HFF-Myc (cell line): ENCODE measurements at regions not wholly inside any gene's neighbourhood (a gene's known extent, or its start where the extent isn't known, plus 50 kb on each side); places are given as distances from the start of the nearest gene placed in this dataset.

Experiments
- DNase-seq: peaks from one replicate; pipeline ENCODE4 v3.0.0-alpha.2; 2011; ENCODE audit warnings: low read depth; ENCODE audit errors: extremely low read depth
- H3K4me3 ChIP-seq: replicated peaks from 2 replicates; pipeline ENCODE4 v1.5.1; 2011; ENCODE audit warnings: low read depth, mild to moderate bottlenecking, control low read depth, low read length
- TF ChIP-seq, protein P1 (sequence below): IDR thresholded peaks from 2 replicates; pipeline ENCODE4 v1.5.1; 2012; ENCODE audit warnings: mild to moderate bottlenecking, low read depth, low read length, control low read depth; ENCODE audit errors: missing control alignments

DNA sequence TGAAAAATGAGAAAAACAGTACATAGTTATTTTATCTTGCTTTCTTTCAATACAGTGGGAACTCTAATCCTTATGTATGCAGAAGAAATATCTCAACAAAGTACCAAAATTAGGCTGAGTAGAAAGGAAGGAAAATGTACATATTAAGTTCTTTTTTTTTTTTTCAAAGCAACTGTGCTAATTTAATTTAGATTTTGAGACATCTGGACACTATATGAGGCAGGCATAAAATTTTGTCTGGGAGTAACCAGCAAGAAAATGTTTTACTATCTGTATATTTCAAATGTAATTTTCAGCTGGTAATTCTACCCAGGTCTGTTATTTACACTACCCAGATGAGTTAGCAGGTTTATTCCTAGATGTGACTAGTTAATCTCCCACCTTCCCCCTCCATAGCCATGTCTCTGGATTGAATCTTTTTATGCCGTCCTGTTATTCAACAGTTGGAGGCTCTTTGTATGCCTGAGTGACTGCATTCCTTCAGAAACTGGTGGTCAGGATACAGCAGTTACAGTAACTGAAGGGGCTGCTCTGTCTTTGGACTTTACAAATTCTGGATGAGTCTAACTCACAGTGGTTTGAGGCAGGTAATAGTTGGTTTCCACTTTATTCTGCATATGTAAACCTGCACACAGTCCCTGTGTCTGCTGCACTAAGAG, 633.6 kb downstream of the PCDH18 start:
- TF ChIP-seq, protein P1, sequence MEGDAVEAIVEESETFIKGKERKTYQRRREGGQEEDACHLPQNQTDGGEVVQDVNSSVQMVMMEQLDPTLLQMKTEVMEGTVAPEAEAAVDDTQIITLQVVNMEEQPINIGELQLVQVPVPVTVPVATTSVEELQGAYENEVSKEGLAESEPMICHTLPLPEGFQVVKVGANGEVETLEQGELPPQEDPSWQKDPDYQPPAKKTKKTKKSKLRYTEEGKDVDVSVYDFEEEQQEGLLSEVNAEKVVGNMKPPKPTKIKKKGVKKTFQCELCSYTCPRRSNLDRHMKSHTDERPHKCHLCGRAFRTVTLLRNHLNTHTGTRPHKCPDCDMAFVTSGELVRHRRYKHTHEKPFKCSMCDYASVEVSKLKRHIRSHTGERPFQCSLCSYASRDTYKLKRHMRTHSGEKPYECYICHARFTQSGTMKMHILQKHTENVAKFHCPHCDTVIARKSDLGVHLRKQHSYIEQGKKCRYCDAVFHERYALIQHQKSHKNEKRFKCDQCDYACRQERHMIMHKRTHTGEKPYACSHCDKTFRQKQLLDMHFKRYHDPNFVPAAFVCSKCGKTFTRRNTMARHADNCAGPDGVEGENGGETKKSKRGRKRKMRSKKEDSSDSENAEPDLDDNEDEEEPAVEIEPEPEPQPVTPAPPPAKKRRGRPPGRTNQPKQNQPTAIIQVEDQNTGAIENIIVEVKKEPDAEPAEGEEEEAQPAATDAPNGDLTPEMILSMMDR: no peak
- no peak for DNase-seq
- H3K4me3 ChIP-seq: no peak overlapping the region

- H3K4me3 ChIP-seq: no peak overlapping the region
- TF ChIP-seq, protein P1: no peak
- DNase-seq: no peak
These were observed 638.7 kb downstream of the PCDH18 start for GRCh38 chr4:136893573-136893972.

DNA sequence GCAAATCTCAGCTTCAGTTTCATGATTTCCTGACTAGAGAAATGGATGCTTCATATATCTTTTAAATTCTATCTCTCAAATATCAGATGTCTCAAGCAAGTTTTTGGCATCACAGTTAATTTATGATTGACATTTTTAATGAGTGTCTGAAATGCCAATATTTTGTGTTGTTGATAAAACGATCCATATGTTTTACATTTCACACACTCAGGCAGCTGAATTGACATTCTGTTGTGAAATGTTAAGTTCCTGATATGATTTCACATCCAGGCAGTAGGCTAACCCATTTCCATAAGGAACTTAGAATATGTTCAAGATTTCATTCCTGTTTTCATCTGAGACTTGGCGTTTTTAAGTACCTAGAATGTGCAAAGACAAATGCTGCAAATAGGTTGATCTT, 650.6 kb downstream of the PCDH18 start:
- no peak for DNase-seq
- H3K4me3 ChIP-seq: no peak overlapping the region
- TF ChIP-seq, protein P1: no peak

DNA sequence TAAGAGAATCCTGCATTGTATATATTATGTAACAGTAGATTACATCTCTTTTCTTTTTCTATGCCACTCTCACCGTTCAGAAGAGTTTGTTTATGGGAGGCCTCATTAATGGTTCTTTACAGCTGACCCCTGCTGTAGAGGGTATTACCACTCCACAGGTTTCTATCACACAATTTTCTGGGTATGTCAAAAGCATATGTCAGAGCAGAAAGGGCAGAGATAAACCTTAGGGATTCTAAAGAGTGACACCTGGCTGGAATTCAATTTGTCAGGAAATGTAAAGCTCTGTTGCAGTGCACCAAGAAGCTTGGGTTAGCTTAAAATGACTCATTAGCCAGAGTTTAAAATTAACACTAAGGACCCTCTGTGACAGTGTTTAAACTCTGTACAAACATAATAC, 658.7 kb downstream of the PCDH18 start:
- no peak overlapping the region for H3K4me3 ChIP-seq
- TF ChIP-seq, protein P1: no peak
- no peak for DNase-seq

DNA sequence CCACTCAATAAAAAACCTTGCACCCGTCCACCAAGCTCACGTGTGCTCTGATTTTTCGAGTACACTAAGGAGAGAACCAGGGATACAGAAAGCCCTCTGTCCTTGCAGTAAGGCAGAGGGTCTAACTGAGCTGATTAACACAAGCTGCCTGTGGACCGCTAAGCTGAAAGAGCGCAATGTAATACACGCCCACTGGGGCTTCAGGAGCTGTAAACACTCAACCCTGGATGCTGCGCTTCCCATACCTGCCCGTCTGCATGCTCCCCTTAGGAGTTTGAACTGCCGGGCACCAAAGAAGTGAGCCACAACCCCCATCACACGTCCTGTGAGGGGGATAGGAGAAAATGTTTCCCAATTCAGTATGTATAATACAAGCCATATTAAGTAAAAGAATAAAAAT, 664.8 kb downstream of the PCDH18 start:
- DNase-seq: no peak
- H3K4me3 ChIP-seq: no peak overlapping the region
- TF ChIP-seq, protein P1: no peak

DNA sequence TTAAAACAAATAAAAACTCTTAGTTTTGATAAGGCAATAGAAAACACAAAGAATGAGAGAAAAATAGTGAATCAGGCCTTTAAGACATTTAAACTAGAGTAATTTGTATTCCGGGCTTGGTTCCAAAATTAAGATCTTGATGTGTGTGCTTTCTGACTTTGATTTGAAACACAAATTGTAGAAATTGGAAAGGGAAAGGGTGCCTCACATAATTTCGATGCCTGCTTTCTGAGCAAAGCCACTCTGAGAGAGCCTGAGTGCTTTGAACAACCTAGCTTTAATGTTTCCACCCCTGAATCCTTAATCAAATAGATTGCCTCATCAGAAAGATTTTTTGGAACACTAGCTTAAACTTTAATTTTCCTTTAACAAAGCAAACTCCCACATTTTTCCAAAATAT, 666.8 kb downstream of the PCDH18 start:
- no peak for DNase-seq
- no peak overlapping the region for H3K4me3 ChIP-seq
- TF ChIP-seq, protein P1: no peak
